ENCODE measurements at regions not wholly inside any gene's neighbourhood (a gene's known extent, or its start where the extent isn't known, plus 50 kb on each side); places are given as distances from the start of the nearest gene placed in this dataset.

- Histone ChIP-seq H3K27ac (ENCODE audit: control insufficient read depth, insufficient read depth) (no peak overlapping the region), H3K79me2 (ENCODE audit: control insufficient read depth, insufficient read depth, low read length) (no peaks in the 10 kb centered on the region), H2AFZ (ENCODE audit: control insufficient read depth, low read depth, low read length) (no peak overlapping the region), H4K20me1 (ENCODE audit: control insufficient read depth, insufficient read depth) (no peaks in the 10 kb centered on the region), H3K4me2 (ENCODE audit: control insufficient read depth, insufficient read depth) (no peak overlapping the region), H3K4me3 (no peak overlapping the region), H3K36me3 (ENCODE audit: control insufficient read depth in 2 of 2, insufficient read depth in 2 of 2, low read length in 1 of 2) (no peaks in the 10 kb centered on the region), H3K9ac (ENCODE audit: control insufficient read depth, insufficient read depth, low read length) (no peak overlapping the region), H3K27me3 (replicated peaks in 1 of 2; ENCODE audit: control insufficient read depth in 2 of 2, insufficient read depth in 2 of 2, low read length in 1 of 2) (no peaks in the 10 kb centered on the region), H3K4me1 (ENCODE audit: control insufficient read depth, insufficient read depth, low read length) (no peaks in the 10 kb centered on the region), H3K9me3 (replicated peaks; ENCODE audit: control insufficient read depth, insufficient read depth, low read length) (no peaks in the 10 kb centered on the region)
- intact Hi-C loops (cut with micrococcal nuclease; ENCODE audit: unreplicated experiment): no loop called here
- RAD21 ChIA-PET (ENCODE audit: unreplicated experiment): no interaction called here
- 26% methylated on average over 5 of the region's 5 CpGs for WGBS (ENCODE audit: insufficient coverage, insufficient replicate concordance, low lambda C conversion rate, missing lambda C conversion rate)
- SMC1A ChIA-PET (ENCODE audit: uncharacterized antibody, unreplicated experiment): interaction anchor here (0.8 kb wide), 1 partner anchor 450 kb away, joined by 3 read pairs; no protein-coding TSS in a partner anchor
- TF ChIP-seq CEBPB (IDR thresholded peaks at IDR 0.05; ENCODE audit: borderline replicate concordance in 1 of 2, low read depth in 2 of 2, low read length in 2 of 2) (no peak), ZNF687 (IDR thresholded peaks at IDR 0.05) (no peak), USF1 (IDR thresholded peaks at IDR 0.05; ENCODE audit: borderline replicate concordance, extremely low read length, insufficient read depth, low read depth, low read length) (no peak), NFXL1 (IDR thresholded peaks at IDR 0.05; ENCODE audit: borderline replicate concordance) (no peak), MYC (IDR thresholded peaks at IDR 0.05; ENCODE audit: insufficient read depth, insufficient read length, insufficient replicate concordance, low read length, severe bottlenecking) (no peak), ATF2 (IDR thresholded peaks at IDR 0.05; ENCODE audit: low read length) (no peak)
- no TSS peak for BruUV-seq (replicated peaks)
- DNase-seq (ENCODE audit: low read depth, low spot score) (no peak), ATAC-seq (no peak), FAIRE-seq (no peak)
- CTCF ChIA-PET: no interaction called here
- in situ Hi-C loops (cut with MboI): no loop called here
- POLR2A ChIA-PET: no interaction called here
Measured at GRCh38 chr1:194068446-194069167, 882.2 kb upstream of the B3GALT2 start.
